A673 (cell line): ENCODE measurements at regions not wholly inside any gene's neighbourhood (a gene's known extent, or its start where the extent isn't known, plus 50 kb on each side); places are given as distances from the start of the nearest gene placed in this dataset.

Source experiments
- BruUV-seq: library from RNA; stranded (reverse); fragments of 400-500 nt; replicated peaks from 2 replicates; lab custom pipeline; 2021; lab: Mats Ljungman, UMichigan
- CTCF ChIA-PET: fragments of 300-600 bp; sonication (Branson Sonifier 250); formaldehyde crosslinking; loops from one replicate; lab custom pipeline; 2022; ENCODE audit warnings: antibody characterized with exemption; lab: Charles Lee
- POLR2A ChIA-PET: fragments of 300-600 bp; sonication (Branson Sonifier 250); formaldehyde crosslinking; loops from one replicate; lab custom pipeline; 2022; ENCODE audit warnings: antibody characterized with exemption; ENCODE audit not compliant: low non-redundant PET; lab: Charles Lee
- DNase-seq: peaks from one replicate; pipeline ENCODE4 v3.0.0-alpha.2; 2015; ENCODE audit warnings: low spot score
- H3K27ac ChIP-seq: fragments of 200-600 bp; sonication (generic); 2 replicates; pipeline ENCODE4 v1.5.1; 2016; ENCODE audit warnings: mixed run types, low read depth, mild to moderate bottlenecking, mixed read lengths, antibody characterized with exemption, low read length; ENCODE audit not compliant: poor library complexity, severe bottlenecking
- H3K27me3 ChIP-seq: fragments of 200-600 bp; sonication (generic); replicated peaks from 2 replicates; pipeline ENCODE4 v1.6.1; 2017; ENCODE audit warnings: mixed run types, low read depth, mild to moderate bottlenecking, mixed read lengths, antibody characterized with exemption, low read length; ENCODE audit not compliant: insufficient read depth, poor library complexity
- H3K36me3 ChIP-seq: fragments of 200-600 bp; sonication (generic); 2 replicates; pipeline ENCODE4 v1.6.1; 2016; ENCODE audit warnings: mixed run types, mild to moderate bottlenecking, mixed read lengths, antibody characterized with exemption, low read length; ENCODE audit not compliant: insufficient read depth, poor library complexity, severe bottlenecking
- H3K4me1 ChIP-seq: fragments of 200-600 bp; sonication (generic); 2 replicates; pipeline ENCODE4 v1.6.1; 2017; ENCODE audit warnings: mixed run types, mild to moderate bottlenecking, mixed read lengths, antibody characterized with exemption, low read length; ENCODE audit not compliant: insufficient read depth, poor library complexity, severe bottlenecking
- H3K4me3 ChIP-seq: fragments of 200-600 bp; sonication (generic); 2 replicates; pipeline ENCODE4 v1.5.1; 2016; ENCODE audit warnings: low read depth, mixed run types, mild to moderate bottlenecking, mixed read lengths, low read length; ENCODE audit not compliant: poor library complexity, severe bottlenecking
- H3K9me3 ChIP-seq: fragments of 200-600 bp; sonication (generic); 2 replicates; pipeline ENCODE4 v1.6.1; 2016; ENCODE audit warnings: mixed run types, low read depth, mild to moderate bottlenecking, mixed read lengths, antibody characterized with exemption, low read length; ENCODE audit not compliant: poor library complexity, severe bottlenecking
- EZH2 ChIP-seq: fragments of 200-600 bp; sonication (generic); IDR thresholded peaks from 2 replicates; pipeline ENCODE4 v1.6.1; 2017; ENCODE audit warnings: borderline replicate concordance, low read depth, mild to moderate bottlenecking, mixed read lengths, antibody characterized with exemption, low read length; ENCODE audit not compliant: poor library complexity, severe bottlenecking
- intact Hi-C: fragments of 100-400 bp; cut with micrococcal nuclease; formaldehyde crosslinking; loops from one replicate; pipeline ENCODE4 v1.10.0; 2022; ENCODE audit not compliant: unreplicated experiment
- TF ChIP-seq, protein P1 (sequence below): fragments of 300-800, 200-600 bp; sonication (generic); conservative IDR thresholded peaks from 2 replicates; pipeline ENCODE4 v1.5.1; 2017; ENCODE audit warnings: low read depth, mild to moderate bottlenecking, antibody characterized with exemption, low read length, moderate library complexity, mixed read lengths

DNA sequence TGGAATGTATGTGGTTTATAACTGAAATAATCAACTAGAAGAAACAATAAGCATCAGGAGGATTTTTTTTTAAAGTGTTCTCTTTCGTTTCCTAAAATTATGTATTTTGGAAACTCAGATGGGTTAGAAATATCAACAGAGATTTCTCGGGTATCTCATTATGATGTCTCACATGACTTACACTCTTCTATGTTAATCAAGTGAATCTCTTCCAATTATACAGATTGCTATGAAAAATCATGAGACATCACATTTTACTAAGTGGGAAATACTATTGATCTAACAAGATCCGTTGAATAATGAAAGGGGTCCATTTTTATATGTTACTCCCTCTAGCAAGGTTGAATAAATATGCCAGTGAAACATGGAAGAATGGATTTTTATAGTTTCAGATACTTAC is 54.7 kb upstream of the NRIP1 start:
- no peaks in the 10 kb centered on the region for H3K4me1 ChIP-seq
- no TSS peak for BruUV-seq
- H3K9me3 ChIP-seq: no peaks in the 10 kb centered on the region
- H3K4me3 ChIP-seq: no peak overlapping the region
- intact Hi-C loops: no loop called here
- H3K27ac ChIP-seq: no peak overlapping the region
- ChIA-PET POLR2A (no interaction called here), CTCF (no interaction called here)
- TF ChIP-seq, protein P1, sequence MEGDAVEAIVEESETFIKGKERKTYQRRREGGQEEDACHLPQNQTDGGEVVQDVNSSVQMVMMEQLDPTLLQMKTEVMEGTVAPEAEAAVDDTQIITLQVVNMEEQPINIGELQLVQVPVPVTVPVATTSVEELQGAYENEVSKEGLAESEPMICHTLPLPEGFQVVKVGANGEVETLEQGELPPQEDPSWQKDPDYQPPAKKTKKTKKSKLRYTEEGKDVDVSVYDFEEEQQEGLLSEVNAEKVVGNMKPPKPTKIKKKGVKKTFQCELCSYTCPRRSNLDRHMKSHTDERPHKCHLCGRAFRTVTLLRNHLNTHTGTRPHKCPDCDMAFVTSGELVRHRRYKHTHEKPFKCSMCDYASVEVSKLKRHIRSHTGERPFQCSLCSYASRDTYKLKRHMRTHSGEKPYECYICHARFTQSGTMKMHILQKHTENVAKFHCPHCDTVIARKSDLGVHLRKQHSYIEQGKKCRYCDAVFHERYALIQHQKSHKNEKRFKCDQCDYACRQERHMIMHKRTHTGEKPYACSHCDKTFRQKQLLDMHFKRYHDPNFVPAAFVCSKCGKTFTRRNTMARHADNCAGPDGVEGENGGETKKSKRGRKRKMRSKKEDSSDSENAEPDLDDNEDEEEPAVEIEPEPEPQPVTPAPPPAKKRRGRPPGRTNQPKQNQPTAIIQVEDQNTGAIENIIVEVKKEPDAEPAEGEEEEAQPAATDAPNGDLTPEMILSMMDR: no peak
- no peaks in the 10 kb centered on the region for H3K27me3 ChIP-seq
- H3K36me3 ChIP-seq: no peaks in the 10 kb centered on the region
- no peak for DNase-seq

GRCh38 chr21:15121097-15121654 is 56.4 kb upstream of the NRIP1 start:
- H3K9me3 ChIP-seq: no peaks in the 10 kb centered on the region
- TF ChIP-seq, protein P1: no peak
- no peak for TF ChIP-seq EZH2
- no peak for DNase-seq
- H3K36me3 ChIP-seq: no peaks in the 10 kb centered on the region
- H3K4me3 ChIP-seq: no peak overlapping the region
- H3K27me3 ChIP-seq: no peaks in the 10 kb centered on the region
- intact Hi-C loops: no loop called here
- H3K4me1 ChIP-seq: no peaks in the 10 kb centered on the region
- no peak overlapping the region for H3K27ac ChIP-seq
- ChIA-PET POLR2A (no interaction called here), CTCF (no interaction called here)
- no TSS peak for BruUV-seq

DNA sequence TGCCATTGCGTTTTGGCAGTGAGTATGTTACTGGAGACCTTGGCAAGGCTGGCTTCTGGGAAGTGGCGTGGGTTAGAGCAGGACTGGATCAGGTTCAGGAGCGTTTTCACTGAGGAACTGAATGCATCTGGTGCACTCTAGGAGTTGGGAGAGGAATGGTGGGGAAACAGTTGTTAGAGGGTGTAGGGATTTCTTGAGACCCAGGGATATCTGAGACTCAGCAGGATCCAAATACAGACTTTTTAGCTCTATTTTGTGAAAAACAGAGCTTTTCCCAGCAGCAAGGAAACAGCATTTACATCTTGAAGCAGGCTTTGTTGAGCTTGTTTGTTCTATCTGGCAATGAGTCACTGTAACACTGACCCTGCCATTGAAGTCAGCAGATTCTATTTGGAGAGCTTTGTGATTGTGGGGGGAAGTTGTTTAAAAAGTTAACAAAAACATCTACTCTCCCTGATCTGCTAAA is 56.9 kb upstream of the NRIP1 start:
- POLR2A ChIA-PET: no interaction called here
- TF ChIP-seq EZH2: no peak
- TF ChIP-seq, protein P1: no peak
- H3K4me3 ChIP-seq: no peak overlapping the region

More for the DNA sequence above, 56.9 kb upstream of the NRIP1 start:
- intact Hi-C loops: no loop called here
- CTCF ChIA-PET: no interaction called here
- BruUV-seq: no TSS peak
- Histone ChIP-seq H3K4me1 (no peaks in the 10 kb centered on the region), H3K27ac (no peak overlapping the region), H3K9me3 (no peaks in the 10 kb centered on the region), H3K27me3 (no peaks in the 10 kb centered on the region), H3K36me3 (no peaks in the 10 kb centered on the region)
- no peak for DNase-seq
